ENCODE measurements at regions not wholly inside any gene's neighbourhood (a gene's known extent, or its start where the extent isn't known, plus 50 kb on each side); places are given as distances from the start of the nearest gene placed in this dataset.

DNA sequence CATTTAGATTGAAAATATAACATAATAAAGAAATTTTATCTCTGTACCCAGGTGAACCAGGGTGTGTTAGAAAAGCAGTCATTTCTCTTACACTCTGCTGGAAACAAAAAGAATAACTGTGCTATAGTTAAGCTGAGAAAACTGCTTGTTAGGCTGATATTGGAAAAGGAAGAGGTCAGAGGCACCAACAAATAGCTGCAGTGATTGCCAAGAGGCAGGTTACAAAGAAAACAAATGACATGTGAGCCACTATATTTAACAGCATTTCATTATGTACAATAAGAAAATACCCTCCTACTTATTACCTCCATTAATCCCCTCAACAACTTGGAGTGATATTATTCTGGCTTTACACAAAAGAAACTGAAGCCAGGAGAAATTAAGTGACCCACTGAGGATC, 607.9 kb upstream of the TLE4 start:
- POLR2A ChIA-PET, result no interaction called here
- DNase-seq (ENCODE audit: extremely low spot score), result no peak
- CTCF ChIA-PET, result interaction anchor here (0.7 kb wide), 1 partner anchor 25 kb away, joined by 3 read pairs; no protein-coding TSS in a partner anchor
- TF ChIP-seq SUZ12 (IDR thresholded peaks at IDR 0.05) (no peak), CTBP1 (IDR thresholded peaks at IDR 0.05; ENCODE audit: borderline replicate concordance) (no peak), FOXA1 (IDR thresholded peaks at IDR 0.05) (no peak), LEF1 (IDR thresholded peaks at IDR 0.05; ENCODE audit: borderline replicate concordance) (no peak), ZNF384 (IDR thresholded peaks at IDR 0.05) (no peak), ARNT (IDR thresholded peaks at IDR 0.05) (no peak), L3MBTL2 (conservative IDR thresholded peaks at IDR 0.05) (no peak), ELF4 (IDR thresholded peaks at IDR 0.05) (no peak)

DNA sequence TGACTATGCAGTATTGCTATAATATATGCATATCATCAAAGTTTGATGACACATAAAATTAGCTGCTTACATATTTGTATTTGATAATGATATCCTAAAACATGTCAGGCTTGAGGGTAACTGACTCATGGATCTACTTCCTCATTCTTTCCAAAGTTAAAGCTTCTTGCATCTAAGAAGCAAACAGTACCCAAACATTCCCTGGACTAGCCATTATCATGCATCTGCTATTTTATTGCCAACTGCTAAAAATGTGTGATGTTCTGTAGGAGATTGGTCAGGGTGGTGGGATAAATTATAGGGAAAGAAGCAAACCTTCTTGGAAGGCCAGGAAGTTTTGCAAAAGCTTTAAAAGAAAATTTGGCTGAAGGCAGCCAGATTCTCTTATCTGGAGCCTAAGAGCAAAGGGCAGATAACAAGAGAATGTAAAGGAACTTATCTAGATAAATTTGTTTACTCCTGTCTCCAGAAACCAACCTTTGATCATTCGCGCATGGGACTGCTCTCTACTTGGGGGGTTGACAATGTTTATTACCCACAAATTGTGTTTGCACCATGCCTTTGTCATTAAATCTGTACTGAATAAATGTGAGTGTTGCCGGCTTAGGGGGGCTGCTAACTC, 604.1 kb upstream of the TLE4 start:
- no peak for TF ChIP-seq FOXK2 (IDR thresholded peaks at IDR 0.05)
- TF ChIP-seq ZNF384 (IDR thresholded peaks at IDR 0.05), result no peak
- no peak for TF ChIP-seq L3MBTL2 (conservative IDR thresholded peaks at IDR 0.05)
- TF ChIP-seq ARNT (IDR thresholded peaks at IDR 0.05), result no peak
- TF ChIP-seq ELF4 (IDR thresholded peaks at IDR 0.05), result no peak
- TF ChIP-seq BHLHE40 (IDR thresholded peaks at IDR 0.05; ENCODE audit: borderline replicate concordance), result no peak
- TF ChIP-seq TARDBP (IDR thresholded peaks at IDR 0.05), result no peak
- TF ChIP-seq CTBP1 (IDR thresholded peaks at IDR 0.05; ENCODE audit: borderline replicate concordance), result no peak
- no peak for TF ChIP-seq FOXA1 (IDR thresholded peaks at IDR 0.05)
- TF ChIP-seq, protein P1, sequence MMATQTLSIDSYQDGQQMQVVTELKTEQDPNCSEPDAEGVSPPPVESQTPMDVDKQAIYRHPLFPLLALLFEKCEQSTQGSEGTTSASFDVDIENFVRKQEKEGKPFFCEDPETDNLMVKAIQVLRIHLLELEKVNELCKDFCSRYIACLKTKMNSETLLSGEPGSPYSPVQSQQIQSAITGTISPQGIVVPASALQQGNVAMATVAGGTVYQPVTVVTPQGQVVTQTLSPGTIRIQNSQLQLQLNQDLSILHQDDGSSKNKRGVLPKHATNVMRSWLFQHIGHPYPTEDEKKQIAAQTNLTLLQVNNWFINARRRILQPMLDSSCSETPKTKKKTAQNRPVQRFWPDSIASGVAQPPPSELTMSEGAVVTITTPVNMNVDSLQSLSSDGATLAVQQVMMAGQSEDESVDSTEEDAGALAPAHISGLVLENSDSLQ (IDR thresholded peaks at IDR 0.05), result no peak
- TF ChIP-seq FOXM1 (IDR thresholded peaks at IDR 0.05; ENCODE audit: borderline replicate concordance), result no peak
- CTCF ChIA-PET, result no interaction called here
- DNase-seq (ENCODE audit: extremely low spot score), result no peak
- POLR2A ChIA-PET, result no interaction called here

DNA sequence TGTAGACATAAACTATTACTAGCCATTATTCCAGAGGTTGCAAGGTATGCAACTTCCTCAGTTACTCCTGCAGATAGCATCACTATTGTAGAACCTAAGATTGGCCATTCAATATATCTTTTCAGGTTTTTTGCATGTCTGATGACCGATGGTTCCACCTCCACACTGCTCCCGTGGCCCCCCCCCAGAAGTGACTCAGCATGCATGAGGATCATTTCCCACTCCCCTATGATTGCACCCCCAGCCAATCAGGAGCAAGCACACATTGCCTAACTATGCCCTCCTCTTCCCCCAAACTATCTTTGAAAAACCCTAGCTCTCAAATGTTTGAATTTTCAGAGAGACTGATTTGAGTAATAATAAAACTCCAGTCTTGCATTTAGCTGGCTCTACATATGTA, 601.4 kb upstream of the TLE4 start:
- TF ChIP-seq L3MBTL2 (conservative IDR thresholded peaks at IDR 0.05) (no peak), SP1 (IDR thresholded peaks at IDR 0.05) (no peak), CTBP1 (IDR thresholded peaks at IDR 0.05; ENCODE audit: borderline replicate concordance) (no peak), HDGF (IDR thresholded peaks at IDR 0.05; ENCODE audit: borderline replicate concordance) (no peak)
- POLR2A ChIA-PET, result no interaction called here
- CTCF ChIA-PET, result no interaction called here

DNA sequence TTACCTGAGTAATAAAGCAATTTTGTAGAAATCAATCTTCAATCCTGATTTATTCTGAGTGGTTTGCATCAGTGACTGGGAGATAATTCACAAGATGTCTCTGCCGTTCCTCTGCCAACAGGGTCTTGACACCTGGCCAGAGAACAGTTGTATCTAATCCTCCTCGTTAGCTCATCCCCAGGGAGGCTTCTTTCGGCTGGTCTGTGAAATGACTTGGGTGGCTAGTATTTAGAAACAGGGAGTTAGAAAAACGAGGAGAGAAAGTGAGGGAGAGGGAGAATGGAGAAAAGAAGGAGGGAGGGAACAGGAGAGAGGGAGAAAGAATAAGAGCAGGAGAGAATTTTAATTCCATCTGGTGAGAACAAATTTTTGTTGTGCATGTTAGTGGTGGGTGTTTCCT, 600.2 kb upstream of the TLE4 start:
- CTCF ChIA-PET, result no interaction called here
- no peak for DNase-seq (ENCODE audit: extremely low spot score)
- POLR2A ChIA-PET, result no interaction called here
- TF ChIP-seq, protein P1 (IDR thresholded peaks at IDR 0.05), result no peak
- no peak for TF ChIP-seq BHLHE40 (IDR thresholded peaks at IDR 0.05; ENCODE audit: borderline replicate concordance)
- no peak for TF ChIP-seq SUZ12 (IDR thresholded peaks at IDR 0.05)
- TF ChIP-seq L3MBTL2 (conservative IDR thresholded peaks at IDR 0.05), result no peak
- TF ChIP-seq ELF4 (IDR thresholded peaks at IDR 0.05), result no peak
- no peak for TF ChIP-seq ZNF384 (IDR thresholded peaks at IDR 0.05)
- TF ChIP-seq FOXM1 (IDR thresholded peaks at IDR 0.05; ENCODE audit: borderline replicate concordance), result no peak
- no peak for TF ChIP-seq SP1 (IDR thresholded peaks at IDR 0.05)

More for the DNA sequence above, 601.4 kb upstream of the TLE4 start:
- DNase-seq (ENCODE audit: extremely low spot score), result no peak

DNA sequence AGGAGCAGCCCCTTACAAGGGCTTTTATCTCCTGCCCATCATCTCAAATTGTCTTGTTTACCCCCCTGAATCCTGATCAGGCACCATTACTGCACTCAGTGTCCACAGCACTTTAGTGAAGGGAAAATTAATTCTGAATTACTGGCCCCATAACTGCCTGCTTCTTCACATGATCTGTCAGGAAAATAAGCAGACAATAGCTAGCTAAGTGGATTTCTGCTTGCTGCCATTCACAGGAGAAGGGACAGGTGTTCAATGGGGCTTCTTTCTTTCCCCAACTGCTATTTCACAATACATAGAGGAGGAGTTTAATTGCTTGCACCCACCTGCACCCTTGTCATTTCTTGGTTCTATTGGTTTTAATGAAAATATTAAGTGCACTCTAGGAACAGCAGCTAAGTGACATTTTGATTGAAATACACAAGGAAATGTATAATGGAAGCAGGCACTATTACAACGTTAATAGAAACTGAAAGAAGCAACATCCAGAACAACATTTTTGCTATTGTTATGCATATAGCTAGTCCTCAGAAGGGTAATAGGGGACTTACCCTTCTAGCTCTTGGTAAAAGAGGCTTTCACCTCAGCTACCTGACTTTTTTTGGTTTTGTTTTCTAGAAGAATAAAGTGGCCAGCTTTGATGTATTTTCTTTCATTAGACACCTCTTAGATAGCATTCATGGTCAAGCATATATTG, 599.3 kb upstream of the TLE4 start:
- DNase-seq (ENCODE audit: extremely low spot score), result no peak
- ChIA-PET CTCF (no interaction called here), POLR2A (no interaction called here)
- TF ChIP-seq NFRKB (IDR thresholded peaks at IDR 0.05) (no peak), ELF4 (IDR thresholded peaks at IDR 0.05) (no peak), ARNT (IDR thresholded peaks at IDR 0.05) (no peak), FOXA1 (IDR thresholded peaks at IDR 0.05) (no peak), LEF1 (IDR thresholded peaks at IDR 0.05; ENCODE audit: borderline replicate concordance) (no peak), HDGF (IDR thresholded peaks at IDR 0.05; ENCODE audit: borderline replicate concordance) (no peak), SUZ12 (IDR thresholded peaks at IDR 0.05) (no peak), FOXK2 (IDR thresholded peaks at IDR 0.05) (no peak), CTBP1 (IDR thresholded peaks at IDR 0.05; ENCODE audit: borderline replicate concordance) (no peak), ZNF384 (IDR thresholded peaks at IDR 0.05) (no peak), BHLHE40 (IDR thresholded peaks at IDR 0.05; ENCODE audit: borderline replicate concordance) (no peak), FOXM1 (IDR thresholded peaks at IDR 0.05; ENCODE audit: borderline replicate concordance) (no peak), TARDBP (IDR thresholded peaks at IDR 0.05) (no peak), L3MBTL2 (conservative IDR thresholded peaks at IDR 0.05) (no peak), SP1 (IDR thresholded peaks at IDR 0.05) (no peak)
- TF ChIP-seq, protein P1 (IDR thresholded peaks at IDR 0.05), result no peak

DNA sequence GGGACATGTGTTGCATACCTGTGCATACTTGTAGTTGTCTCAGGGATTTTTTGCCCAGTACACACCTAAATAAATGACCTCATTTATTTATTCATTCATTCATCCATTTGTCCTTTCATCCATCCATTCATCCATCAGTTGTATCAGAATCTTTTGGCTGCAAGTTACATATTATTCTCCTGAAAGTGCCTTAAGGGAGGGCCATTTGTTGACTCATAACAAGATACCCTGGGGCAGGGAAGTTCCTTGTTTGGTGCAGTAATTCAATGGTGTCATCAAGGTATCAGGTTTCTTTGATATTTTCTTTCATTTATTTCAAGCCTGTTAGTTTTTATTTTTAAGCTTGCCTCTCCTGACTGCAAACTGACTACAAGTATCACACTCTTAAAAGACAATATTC, 597.9 kb upstream of the TLE4 start:
- ChIA-PET POLR2A (no interaction called here), CTCF (no interaction called here)
- DNase-seq (ENCODE audit: extremely low spot score), result no peak
- TF ChIP-seq TARDBP (IDR thresholded peaks at IDR 0.05), result no peak
- TF ChIP-seq, protein P1 (IDR thresholded peaks at IDR 0.05), result no peak
